ENCODE measurements at regions not wholly inside any gene's neighbourhood (a gene's known extent, or its start where the extent isn't known, plus 50 kb on each side); places are given as distances from the start of the nearest gene placed in this dataset.
A peak's percentile ranks its signal among the peaks of the same experiment; 100 is the strongest.

DNA sequence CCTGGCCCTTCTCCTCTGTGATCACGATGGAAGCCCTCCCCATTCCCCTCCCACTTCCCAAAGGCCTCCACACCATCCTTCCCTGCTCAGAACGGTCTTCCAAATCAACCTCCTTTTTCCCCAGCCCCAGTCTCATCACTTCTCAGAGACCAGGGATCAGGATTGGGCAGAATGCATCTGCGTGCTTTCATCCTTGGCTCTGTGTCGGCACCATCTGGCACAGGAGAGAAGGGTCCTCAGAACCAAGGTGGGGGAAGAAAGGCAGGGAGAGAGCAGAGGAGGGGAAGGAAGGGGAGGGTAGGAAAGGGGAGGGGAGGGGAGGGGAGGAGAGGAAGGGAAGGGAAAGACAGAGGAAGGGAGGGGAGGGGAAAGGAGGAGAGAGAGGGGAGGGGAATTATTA lies 52.4 kb upstream of the FICD start:
- DNase-seq: no peak

DNA sequence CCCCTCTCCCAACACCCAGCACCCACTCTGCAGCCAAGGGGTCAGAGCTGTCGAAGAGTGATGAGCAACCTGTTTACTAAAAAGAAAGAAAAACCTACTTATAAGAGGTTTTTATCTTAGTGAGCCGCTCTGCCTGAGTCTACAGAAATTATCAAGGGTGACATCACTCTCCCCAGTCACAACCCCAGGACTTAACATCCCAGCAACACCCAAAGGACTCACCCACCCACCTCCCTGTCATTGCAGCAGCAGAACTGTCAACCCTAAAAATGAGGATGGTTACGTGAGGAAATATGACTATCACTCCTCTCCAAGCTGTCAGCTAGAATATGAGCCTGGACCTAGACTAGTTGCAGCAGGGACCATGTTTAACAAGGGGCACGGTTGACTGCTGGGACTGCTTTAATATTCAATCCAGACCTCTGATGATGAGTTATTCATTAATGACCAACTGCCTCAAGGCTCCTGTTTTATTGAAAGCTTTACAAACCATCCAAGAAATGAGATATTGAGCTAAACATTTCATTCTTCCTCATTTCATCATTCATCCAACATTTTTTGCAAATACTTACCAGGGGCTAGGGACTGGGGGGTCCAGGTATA lies 53.9 kb upstream of the FICD start:
- no peak for DNase-seq

DNA sequence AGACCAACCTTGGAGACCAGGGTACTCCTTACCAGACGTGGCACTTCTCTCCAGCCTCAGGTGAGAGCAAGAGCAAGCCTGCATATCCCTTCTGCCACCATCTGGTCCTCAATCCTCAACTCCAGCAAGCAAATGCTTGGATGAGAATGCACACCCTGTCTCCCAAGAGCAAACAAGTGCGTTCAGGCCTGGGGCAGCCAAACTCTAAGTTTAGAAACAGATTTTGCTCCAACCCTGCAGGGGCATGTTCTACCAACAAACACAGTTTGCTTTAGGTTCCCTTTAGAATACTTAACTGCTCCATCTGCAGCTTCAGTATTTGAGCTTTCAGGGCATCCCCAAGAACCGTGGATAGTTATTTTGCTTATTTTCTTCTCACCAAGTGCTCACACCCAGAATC lies 55.9 kb upstream of the FICD start:
- no peak for DNase-seq

DNA sequence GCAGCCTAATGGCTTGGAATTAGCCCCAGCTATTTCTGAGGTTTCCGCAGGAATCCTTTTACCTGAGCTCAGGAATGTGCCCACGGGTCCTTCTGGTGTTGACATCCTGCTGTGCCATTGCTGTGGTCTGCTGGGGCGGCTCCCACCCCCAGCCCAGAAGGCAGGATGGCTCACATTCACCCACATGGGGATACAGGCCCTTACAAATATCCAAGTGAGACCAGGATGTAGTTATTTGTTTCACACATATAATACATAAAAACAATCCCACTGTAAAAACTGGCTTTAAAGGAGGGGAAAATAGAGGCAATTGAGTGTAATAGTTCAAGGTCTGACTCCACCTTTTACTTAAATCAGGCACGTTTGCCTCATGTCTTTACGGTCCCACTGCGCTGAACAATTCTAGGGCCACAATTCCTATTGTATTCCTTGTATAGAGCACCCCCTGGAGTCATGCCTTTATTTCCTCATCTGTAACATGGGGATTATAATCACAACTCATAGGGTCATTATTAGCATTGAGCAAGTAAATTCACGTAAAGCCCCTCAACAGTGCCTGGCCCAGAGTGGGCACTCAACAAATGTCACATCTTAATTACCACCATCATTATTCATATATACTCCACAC lies 57.2 kb upstream of the FICD start:
- no peak for DNase-seq

DNA sequence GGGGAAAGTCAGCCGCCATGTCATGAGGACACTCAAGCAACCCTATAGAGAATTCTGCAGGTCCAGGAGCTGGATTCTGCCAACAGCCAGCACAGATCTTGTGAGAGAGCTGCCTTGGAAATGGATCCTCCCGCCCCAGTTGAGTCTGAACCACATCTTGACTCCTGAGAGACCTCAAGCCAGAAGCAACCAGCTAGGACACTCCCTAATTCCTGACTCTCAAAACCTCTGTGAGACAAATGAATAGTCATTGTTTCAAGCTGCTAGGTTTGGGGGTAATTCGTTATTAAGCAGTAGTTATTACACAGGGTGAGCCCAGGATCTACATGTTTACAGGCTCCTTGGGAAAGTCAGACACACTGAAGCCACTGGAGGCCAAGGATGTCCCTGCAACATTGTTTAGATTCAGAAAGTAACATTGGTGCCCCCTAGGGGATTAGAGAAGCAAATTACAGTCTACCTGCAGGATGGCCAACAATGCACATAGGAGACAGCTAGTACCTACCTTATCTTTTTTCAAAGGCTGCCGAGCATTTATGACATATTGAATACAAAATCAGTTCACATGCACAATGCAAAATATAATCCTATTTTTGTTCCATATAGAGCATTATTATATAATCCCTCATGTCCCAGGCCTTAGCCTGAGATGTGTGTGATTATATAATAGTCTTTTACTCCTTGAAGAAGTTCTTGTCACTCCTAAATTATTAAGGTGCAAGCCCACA lies 57.9 kb upstream of the FICD start:
- DNase-seq: peak; percentile 57 to 65

DNA sequence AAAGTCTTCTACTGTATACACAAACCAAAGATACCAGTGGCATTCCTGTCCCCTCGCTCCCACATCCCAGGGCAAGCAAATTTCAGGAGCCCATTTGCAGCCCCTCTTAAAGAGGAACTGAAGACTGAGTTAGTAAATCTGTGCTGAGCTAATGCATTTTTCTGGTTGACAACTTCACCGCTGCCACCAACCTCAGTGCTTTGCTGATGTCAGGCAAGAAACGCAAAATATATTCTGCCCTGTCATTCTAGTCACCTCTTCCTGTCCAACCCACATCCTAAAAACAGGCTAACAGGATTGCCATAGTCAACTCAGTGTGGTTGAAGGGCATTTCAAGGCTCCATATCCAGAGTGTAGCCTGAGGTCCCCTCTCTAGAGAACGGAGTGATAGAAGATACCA lies 59.4 kb upstream of the FICD start:
- no peak for DNase-seq

DNA sequence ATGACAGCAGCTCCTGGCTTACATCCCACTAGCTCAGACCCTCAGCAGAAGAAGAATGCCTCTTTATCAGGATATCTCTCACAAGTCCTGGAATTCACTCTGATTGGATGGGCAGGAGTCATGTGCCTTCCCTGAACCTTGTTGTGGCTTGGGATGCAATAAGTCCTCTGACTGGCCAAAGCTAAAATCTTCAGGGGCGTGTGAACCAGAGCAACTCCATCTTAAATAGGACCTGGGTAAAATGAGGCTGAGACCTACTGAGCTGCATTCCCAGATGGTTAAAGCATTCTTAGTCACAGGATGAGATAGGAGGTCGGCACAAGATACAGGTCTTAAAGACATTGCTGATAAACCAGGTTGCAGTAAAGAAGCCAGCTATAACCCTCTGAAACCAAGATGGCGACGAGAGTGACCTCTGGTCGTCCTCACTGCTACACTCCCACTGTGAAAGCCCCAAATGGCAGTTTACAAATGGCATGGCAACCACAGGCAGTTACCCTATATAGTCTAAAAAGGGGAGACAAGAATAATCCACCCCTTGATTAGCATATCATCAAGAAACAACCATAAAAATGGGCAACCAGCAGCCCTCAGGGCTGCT lies 60.4 kb upstream of the FICD start:
- no peak for DNase-seq

DNA sequence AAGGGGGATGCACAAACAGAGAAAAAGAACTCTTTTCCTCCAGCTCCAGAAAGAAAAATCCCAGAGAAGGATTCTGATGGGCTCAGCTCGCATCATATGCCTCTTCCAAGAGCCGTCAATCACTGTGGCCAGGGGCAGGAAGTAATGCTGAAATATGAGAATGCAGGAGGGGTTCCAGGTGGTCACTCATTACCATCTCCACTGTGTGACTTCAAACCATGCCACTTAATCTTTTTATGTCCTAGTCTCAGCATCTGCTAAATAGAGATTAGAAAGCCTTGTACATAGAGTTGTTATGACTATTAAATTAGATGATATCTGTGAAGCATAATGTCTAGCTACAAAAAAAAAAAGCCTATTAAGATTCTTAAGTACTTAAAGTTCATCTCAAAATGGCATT lies 65.6 kb upstream of the FICD start:
- DNase-seq: no peak

DNA sequence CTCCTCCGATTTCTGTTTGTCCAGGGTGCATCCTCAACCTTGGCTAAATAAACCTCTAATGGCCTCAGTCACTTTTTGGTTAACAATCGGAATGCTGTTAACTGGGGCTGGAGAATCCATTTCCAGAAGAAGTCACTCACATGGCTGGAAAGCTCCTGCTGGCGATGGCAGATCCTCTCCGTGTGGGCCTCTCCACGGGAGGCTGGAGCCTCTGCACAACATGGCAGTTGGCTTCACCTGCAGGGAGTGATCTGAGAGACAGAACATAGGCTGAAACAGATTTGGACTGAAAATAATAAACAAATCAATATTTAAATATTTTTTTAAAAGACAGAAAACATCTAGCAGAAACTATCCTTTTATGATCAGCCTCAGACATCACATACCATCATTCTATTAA lies 66.8 kb upstream of the FICD start:
- DNase-seq: no peak

DNA sequence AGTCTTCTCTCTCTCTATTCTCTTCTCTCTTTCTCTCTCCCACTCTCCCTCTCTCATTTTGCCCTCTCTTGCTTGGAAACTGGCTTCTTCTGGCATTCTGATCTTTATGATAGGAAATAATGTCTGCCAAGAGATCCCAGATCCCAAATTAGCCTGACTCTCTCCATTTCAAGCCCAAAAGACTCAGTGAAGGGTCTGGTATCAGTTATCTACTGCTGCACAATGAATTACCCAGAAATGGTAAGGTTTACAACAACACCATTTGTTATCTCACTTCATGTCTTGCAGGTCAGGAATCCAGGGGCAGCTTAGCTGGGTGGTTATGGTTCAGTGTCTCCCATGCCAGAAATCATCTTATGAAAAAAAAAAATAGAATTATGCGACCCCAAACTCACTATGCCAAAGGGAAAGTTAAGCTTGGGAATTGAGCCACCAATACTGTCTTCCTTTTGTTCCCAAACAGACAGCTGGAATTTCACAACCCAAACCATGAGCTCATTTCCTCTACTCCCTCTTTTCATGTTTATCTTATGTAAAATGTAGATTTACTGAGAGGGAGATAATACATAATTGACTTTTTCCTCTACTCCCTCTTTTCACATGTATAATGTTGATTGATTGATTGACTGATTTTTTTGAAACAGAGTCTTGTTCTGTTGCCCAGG lies 67.8 kb upstream of the FICD start:
- no peak for DNase-seq

DNA sequence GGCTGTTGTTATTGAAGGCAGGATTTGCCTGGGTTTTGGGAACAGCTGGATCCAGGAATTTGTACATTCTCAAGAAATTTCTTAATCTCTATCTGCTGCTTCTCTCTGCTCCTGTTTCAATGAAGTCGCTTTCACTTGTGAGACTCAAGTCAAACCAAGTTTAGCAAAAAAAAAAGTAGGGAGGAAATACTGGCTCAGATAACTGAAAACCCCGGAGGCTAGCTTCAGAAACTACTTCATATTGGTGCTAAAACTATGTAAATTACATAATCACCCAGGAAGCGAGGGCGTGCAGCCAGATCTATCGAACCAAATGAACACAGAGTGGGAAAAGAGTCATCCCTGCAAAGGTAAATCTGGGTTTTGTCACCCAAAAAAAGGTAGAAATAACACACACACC lies 68.3 kb upstream of the FICD start:
- DNase-seq: no peak

DNA sequence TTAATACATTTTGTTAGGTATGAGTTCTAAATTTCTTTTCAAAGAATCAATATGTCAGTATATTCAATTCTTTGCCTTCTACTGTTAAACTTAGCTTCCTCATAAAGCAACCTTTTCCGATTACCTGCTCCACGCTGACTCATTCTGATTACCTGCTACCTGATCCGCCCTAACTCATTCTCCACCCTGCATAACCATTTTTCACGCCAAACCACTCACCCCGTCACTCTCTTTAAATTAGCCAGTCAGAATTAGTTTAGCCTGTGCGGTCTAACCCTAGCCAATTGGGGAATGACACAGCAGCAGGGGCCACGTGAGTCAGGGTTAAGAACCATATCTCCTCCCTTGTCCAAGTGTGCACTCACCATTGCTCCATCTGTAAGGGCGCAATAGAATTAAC lies 72.2 kb upstream of the FICD start:
- no peak for DNase-seq

DNA sequence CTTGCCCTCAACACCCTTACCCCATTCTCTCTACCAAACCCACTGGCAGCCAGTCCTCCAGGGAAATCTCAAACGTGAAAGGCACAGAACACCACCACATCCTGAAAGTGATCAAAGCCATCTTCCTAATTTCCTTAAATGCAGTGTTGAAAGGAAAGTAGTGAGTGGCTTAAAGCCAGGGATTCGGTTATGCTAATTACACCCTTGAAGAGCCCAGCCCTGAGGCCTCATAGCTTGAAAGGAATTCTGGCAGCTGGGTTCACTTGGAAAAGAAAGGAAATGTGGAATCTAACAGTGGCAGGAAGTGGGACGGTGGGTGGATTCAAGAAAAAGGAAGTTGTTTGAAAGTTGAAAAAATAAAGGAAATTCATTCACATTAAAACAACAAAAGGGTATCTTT lies 73.0 kb upstream of the FICD start:
- no peak for DNase-seq

DNA sequence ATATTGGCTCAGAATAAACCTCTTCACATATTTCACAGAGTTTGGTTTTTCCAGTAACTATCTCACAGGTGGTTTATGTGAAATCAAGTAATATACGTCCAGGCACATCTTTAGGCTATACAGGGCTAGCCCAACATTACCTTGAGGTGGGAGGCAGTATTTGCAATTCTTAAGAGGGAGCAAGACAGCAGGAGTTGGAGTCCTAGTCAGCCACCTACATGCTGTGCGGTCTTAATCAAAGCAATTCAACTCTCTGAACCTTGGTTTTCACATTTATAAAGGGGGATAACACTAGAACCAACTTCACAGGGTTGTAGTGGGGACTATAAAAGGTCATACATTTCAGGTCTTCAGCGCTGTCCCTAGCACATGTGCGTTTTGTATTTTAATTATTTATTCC lies 73.5 kb upstream of the FICD start:
- no peak for DNase-seq

DNA sequence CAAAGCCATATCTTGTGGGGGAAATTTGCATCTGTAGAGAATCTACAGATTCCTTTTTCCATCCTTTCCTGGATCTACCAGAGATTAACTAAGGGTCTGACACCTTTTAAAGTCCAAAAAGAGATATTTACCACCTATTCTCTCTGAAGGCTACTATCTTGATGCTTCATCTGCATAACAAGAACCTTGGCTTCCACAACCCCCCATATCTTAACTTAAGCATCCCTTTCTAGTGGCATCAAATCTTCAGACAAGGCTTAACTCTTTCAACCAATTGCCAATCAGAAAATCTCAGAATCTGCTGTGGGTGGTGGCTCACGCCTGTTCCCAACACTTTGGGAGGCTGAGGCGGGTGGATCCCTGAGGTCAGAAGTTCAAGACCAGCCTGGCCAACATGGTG lies 74.3 kb upstream of the FICD start:
- no peak for DNase-seq

DNA sequence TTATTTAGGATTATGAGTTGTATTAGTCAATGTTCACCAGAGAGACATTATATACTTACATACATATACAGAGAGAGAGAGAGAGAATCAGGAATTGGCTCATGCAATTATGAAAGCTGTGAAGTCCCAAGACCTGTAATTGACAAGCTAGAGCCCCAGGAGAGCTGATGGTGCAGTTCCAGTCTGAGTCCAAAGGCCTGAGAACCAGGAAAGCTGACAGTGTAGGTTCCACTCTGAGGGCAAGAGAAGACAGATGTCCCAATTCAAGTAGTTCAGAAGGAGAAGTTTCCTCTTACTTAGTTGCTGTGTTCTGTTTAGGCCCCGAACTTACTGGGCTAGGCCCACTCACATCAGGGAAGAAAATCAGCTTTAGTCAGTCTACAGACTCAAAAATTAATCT lies 76.4 kb upstream of the FICD start:
- DNase-seq: no peak

DNA sequence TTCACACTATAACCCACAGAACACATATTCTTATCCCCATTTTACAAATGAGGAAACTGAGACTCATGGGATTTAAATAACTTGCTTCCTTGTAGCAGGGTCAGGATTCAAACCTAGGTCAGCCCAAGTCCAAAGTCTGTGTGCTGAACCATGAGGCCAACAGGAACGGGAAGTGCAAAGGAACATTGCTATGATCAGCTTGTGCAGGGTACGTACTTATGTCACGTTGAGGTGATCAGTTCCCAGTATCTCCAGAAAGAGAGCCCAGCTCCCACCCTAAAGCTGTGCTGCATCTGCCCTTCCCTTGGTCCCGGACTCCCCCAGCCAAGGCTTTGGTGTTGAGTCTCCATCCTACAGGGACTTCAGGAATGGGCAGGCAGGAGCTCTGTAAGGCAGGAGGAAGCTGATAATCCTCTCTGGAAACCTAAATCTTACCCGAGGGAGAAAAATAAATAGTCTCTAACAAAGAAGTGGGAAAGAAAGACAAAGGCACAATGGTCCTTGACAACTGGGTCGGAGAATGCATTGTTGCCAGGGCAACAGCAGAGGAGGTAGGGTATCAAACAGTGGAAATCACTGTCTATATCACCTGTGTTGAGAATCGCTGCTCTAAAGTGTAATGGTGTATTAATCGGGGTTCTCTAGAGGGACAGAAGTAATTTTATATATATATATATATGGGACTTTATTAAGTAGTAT lies 82.5 kb upstream of the FICD start:
- DNase-seq: no peak

DNA sequence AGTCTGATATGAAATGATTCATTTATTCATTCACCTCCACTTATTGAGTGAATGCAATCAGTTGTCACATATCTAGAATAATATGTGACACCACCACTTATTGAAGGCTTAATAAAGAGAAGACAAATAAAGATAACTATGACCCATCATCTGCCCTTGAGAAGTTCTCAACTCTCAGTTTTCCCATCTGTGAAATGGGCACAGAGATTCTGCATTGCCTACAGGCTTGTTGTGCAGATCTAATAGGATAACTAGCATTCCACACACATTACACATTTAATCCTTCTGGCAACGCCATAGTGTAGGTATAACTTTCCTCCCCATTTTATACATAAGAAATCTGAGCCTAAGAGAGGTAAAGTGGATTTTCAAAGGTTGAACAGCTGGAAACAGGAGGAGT lies 84.2 kb upstream of the FICD start:
- no peak for DNase-seq

DNA sequence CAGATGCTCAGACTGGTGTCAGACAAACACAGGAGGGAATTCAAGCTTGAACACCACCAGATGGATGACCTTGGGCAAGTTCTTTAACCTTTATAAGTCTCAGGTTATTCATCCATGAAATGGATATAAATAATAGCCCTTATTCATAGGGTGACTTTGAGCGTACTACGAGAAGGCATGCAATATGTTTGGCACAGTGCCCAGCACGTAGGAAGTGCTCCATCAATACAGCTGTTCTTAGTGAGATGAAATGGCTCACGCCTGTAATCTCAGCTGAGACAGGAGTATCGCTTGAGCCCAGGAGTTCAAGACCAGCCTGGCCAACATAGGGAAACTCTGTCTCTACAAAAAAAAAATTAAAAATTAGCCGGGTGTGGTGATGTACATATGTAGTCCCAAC lies 84.8 kb upstream of the FICD start:
- DNase-seq: no peak

DNA sequence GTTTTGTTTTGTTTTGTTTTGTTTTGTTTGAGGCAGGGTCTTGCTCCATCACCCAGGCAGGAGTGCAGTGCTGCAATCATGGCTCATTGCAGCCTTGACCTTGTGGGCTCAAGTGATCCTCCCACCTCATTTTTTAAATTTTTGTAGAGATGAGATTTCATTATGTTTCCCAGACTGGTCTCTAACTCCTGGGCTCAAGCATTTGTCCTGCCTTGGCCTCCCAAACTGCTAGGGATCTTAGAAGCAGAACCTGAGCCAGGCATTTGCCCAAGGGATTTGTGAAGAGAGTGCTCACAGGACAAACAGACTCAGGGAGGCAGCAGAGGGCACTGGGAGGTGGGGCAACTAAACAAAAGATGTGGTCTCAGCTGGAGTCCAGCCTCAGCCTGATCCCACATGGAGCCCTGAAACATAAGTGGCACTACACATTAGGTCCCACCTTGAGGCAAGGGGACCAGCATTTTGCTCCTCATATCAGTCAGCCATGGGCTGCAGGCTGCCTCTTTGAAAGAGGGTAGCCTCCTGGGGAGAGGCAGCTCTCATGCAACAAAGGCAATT lies 86.2 kb upstream of the CMKLR1 start:
- no peak for DNase-seq

DNA sequence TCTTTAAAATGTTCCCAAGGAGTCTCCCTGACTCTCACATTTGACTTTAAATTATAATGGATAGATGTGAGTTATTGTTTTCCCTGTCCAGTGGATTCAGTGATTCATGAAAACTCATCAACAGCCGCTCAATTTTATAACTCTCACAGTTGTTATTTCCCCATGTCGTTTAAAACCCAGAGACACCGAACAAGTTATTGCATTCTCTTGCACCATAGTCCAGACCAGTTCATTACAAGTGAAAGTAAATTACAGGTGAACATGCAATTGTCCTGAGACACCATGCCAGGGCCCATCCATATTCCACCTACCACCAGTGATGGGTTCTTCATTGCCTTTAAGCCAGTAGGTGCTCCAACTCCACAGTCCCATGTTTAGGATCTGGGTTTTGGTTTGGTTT lies 85.7 kb upstream of the CMKLR1 start:
- DNase-seq: no peak

DNA sequence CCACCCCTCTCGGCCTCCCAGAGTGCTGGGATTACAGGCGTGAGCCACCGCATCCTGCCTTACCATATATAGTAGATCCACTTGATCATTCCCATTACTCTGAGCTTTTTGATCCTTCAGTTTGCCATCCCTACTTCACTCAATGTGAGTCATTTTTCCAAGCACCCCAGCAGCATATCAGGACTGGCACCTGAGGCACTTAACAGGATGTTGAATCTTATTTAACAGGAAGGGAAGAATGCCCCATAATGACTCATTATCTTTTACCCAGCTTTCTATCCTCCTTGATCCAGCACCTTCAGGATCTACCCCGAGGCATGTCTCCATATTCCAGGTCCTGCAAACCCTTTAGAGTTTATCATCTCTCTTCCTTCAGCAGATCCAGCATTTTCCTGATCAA lies 84.9 kb upstream of the CMKLR1 start:
- DNase-seq: no peak

DNA sequence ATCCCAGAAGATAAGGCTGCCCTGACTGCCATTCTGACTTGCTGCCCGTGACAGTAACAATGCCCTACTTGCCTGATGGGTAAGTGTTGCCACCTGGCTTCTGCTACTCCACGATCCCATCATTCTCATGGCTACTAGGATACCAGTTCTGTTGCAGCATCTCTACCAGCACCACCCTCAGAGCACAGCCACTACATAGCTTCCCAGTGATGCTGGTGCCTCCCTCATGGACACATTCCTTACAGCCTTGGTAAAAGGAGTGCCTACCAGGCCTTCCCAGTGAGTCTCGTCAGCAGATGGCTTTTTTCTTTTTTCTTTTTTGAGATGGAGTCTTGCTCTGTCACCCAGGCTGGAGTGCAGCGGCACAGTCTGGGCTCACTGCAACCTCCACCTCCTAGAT lies 84.4 kb upstream of the CMKLR1 start:
- no peak for DNase-seq
